Stimulated activated CD4-positive, alpha-beta T cell treated with anti-CD3 and anti-CD28 coated beads, Interleukin-4, amount 100 ng/mL, for 4 hours (primary cell): ENCODE measurements at regions not wholly inside any gene's neighbourhood (a gene's known extent, or its start where the extent isn't known, plus 50 kb on each side); places are given as distances from the start of the nearest gene placed in this dataset.

ENCODE experiments used
- DNase-seq, 2 experiments: peaks; one replicate each; pipeline ENCODE4 v3.0.0-alpha.2; 2020

- DNase-seq = no peak
These were observed 640.5 kb downstream of the ZPLD1 start for GRCh38 chr3:103075282-103075681.

GRCh38 chr3:103077910-103078309 lies 643.1 kb downstream of the ZPLD1 start:
- DNase-seq = no peak

- no peak for DNase-seq
These were observed 647.7 kb downstream of the ZPLD1 start for GRCh38 chr3:103082501-103082900.

- DNase-seq = no peak
These were observed 649.2 kb downstream of the ZPLD1 start for GRCh38 chr3:103083848-103084631.

GRCh38 chr3:103085465-103085864 lies 650.6 kb downstream of the ZPLD1 start:
- no peak for DNase-seq

- DNase-seq = no peak
These were observed 654.9 kb downstream of the ZPLD1 start for GRCh38 chr3:103089758-103090157.

- no peak for DNase-seq
These were observed 670.4 kb downstream of the ZPLD1 start for GRCh38 chr3:103105206-103105605.

- DNase-seq = no peak
These were observed 677.5 kb downstream of the ZPLD1 start for GRCh38 chr3:103112273-103112672.

- DNase-seq = no peak
These were observed 691.3 kb downstream of the ZPLD1 start for GRCh38 chr3:103126115-103126514.

GRCh38 chr3:103127098-103127630 lies 692.3 kb downstream of the ZPLD1 start:
- DNase-seq = no peak

- no peak for DNase-seq
These were observed 692.9 kb downstream of the ZPLD1 start for GRCh38 chr3:103127737-103128136.

- no peak for DNase-seq
These were observed 699.4 kb downstream of the ZPLD1 start for GRCh38 chr3:103134023-103134724.

- DNase-seq = no peak
These were observed 701.8 kb downstream of the ZPLD1 start for GRCh38 chr3:103136621-103137020.

GRCh38 chr3:103137830-103138229 lies 703.0 kb downstream of the ZPLD1 start:
- DNase-seq = no peak

- no peak for DNase-seq
These were observed 723.4 kb downstream of the ZPLD1 start for GRCh38 chr3:103158183-103158582.

GRCh38 chr3:103166890-103167289 lies 732.1 kb downstream of the ZPLD1 start:
- no peak for DNase-seq

- no peak for DNase-seq
These were observed 733.0 kb downstream of the ZPLD1 start for GRCh38 chr3:103167850-103168249.

- DNase-seq = no peak
These were observed 734.5 kb downstream of the ZPLD1 start for GRCh38 chr3:103169289-103169688.

- DNase-seq = no peak
These were observed 735.8 kb downstream of the ZPLD1 start for GRCh38 chr3:103170651-103171050.

GRCh38 chr3:103173940-103174339 lies 739.1 kb downstream of the ZPLD1 start:
- DNase-seq = no peak

GRCh38 chr3:103181160-103181559 lies 746.3 kb downstream of the ZPLD1 start:
- DNase-seq = no peak

- DNase-seq = no peak
These were observed 750.0 kb downstream of the ZPLD1 start for GRCh38 chr3:103184772-103185171.

- no peak for DNase-seq
These were observed 755.1 kb downstream of the ZPLD1 start for GRCh38 chr3:103189941-103190340.

- DNase-seq = no peak
These were observed 760.4 kb downstream of the ZPLD1 start for GRCh38 chr3:103195216-103195615.
